ENCODE measurements at regions not wholly inside any gene's neighbourhood (a gene's known extent, or its start where the extent isn't known, plus 50 kb on each side); places are given as distances from the start of the nearest gene placed in this dataset.

DNA sequence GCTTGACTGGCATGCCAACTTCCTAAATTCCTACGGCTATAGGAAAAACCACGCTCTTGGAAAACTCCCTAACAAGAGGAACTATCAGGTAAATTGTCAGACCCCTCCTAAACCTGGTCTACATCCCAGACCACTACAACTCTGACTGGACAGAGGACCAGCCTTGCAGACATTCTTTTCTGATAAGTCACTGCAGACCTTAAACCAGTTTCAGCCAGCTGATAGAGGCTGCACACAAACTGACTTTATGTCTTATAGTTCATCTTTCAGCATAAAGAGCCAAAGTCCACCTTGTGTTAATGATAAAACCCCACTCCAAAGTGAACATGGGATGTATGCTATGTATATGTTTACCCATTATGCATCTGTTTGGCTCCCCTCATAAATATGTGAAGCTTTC is 166.6 kb downstream of the KTN1 start:
- in situ Hi-C loops (cut with MboI; ENCODE audit: low sequenced_read_pairs): no loop called here
- Histone ChIP-seq H2BK20ac (ENCODE audit: low read depth, low read length) (no peak overlapping the region), H3K56ac (ENCODE audit: extremely low read depth, insufficient read depth, low read length) (no peak overlapping the region), H3K9me1 (ENCODE audit: insufficient read depth, low read length) (no peaks in the 10 kb centered on the region), H4K20me1 (ENCODE audit: insufficient read depth, low read length) (no peaks in the 10 kb centered on the region), H3K14ac (replicated peaks; ENCODE audit: low read depth, low read length) (no peak overlapping the region), H3K27me3 (ENCODE audit: control insufficient read depth, insufficient read depth, low read length) (no peaks in the 10 kb centered on the region), H3K4ac (ENCODE audit: low read depth, low read length) (no peak overlapping the region), H3K4me3 (ENCODE audit: insufficient read depth, low read depth, low read length) (no peak overlapping the region), H3K79me1 (ENCODE audit: low read depth in 1 of 2, low read length in 2 of 2) (no peaks in the 10 kb centered on the region), H3K9me3 (ENCODE audit: control insufficient read depth, insufficient read depth, low read length) (no peaks in the 10 kb centered on the region), H3K23ac (ENCODE audit: low read depth, low read length) (no peak overlapping the region), H4K8ac (ENCODE audit: low read depth in 2 of 2, low read length in 2 of 2) (no peak overlapping the region), H4K5ac (ENCODE audit: low read depth, low read length) (no peak overlapping the region), H3K4me2 (ENCODE audit: low read depth, low read length) (no peak overlapping the region), H2BK5ac (ENCODE audit: low read depth, low read length, poor library complexity, severe bottlenecking) (no peak overlapping the region), H2AK5ac (ENCODE audit: low read depth, low read length) (no peak overlapping the region), H2AFZ (replicated peaks; ENCODE audit: low read length, poor library complexity) (no peak overlapping the region), H3K18ac (ENCODE audit: low read depth, low read length) (no peak overlapping the region), H3K36me3 (ENCODE audit: control insufficient read depth, insufficient read depth, low read length) (no peaks in the 10 kb centered on the region), H3K4me1 (ENCODE audit: control insufficient read depth, insufficient read depth, low read length) (peaks cover 4% of the 10 kb centered on the region), H2BK15ac (ENCODE audit: low read depth, low read length) (no peak overlapping the region), H4K91ac (ENCODE audit: insufficient read depth, low read depth, low read length) (no peak overlapping the region), H2AK9ac (replicated peaks; ENCODE audit: low read depth, low read length, poor library complexity) (no peak overlapping the region), H3K9ac (ENCODE audit: low read depth, low read length) (no peak overlapping the region), H2BK120ac (ENCODE audit: low read depth, low read length) (no peak overlapping the region), H3K27ac (ENCODE audit: insufficient read depth, low read length) (no peak overlapping the region)
- dilution Hi-C loops (cut with HindIII; ENCODE audit: low sequenced_read_pairs, unreplicated experiment): no loop called here
- no peak for TF ChIP-seq RAD21 (IDR thresholded peaks at IDR 0.05; ENCODE audit: low read length)
- no peak for TF ChIP-seq ELK1 (IDR thresholded peaks at IDR 0.05; ENCODE audit: borderline replicate concordance, low read depth, low read length)
- TF ChIP-seq MXI1 (IDR thresholded peaks at IDR 0.05; ENCODE audit: borderline replicate concordance, low read depth, low read length): no peak
- no peak for TF ChIP-seq FOS (IDR thresholded peaks at IDR 0.05; ENCODE audit: low read depth, low read length)
- no peak for TF ChIP-seq CEBPB (IDR thresholded peaks at IDR 0.05; ENCODE audit: low read depth, low read length)
- BruUV-seq (replicated peaks): no TSS peak
- CTCF ChIA-PET: no interaction called here
- intact Hi-C loops (cut with micrococcal nuclease): no loop called here
- no CpG with 5 or more reads among the region's 2 CpGs for WGBS, 2 experiments (ENCODE audit: extremely low coverage in 2 of 2, insufficient read length in 1 of 2)
- peak; percentile 29 for DNase-seq
- 0 out of 2 replicates have a peak, but pooled peaks have one; percentile 14 for ATAC-seq (ENCODE audit: low read depth)
- POLR2A ChIA-PET (ENCODE audit: unreplicated experiment): no interaction called here
